Stimulated activated CD4-positive, alpha-beta T cell treated with anti-CD3 and anti-CD28 coated beads, TNF-alpha, amount 100 ng/mL, for 48 hours (primary cell): ENCODE measurements at regions not wholly inside any gene's neighbourhood (a gene's known extent, or its start where the extent isn't known, plus 50 kb on each side); places are given as distances from the start of the nearest gene placed in this dataset.

Source experiments
- DNase-seq, 3 donors: peaks; one replicate each; pipeline ENCODE4 v3.0.0-alpha.2; 2020; ENCODE audit warnings: low read depth in 3 of 3

- no peak for DNase-seq
Measured at GRCh38 chr10:24010436-24010970, 198.4 kb upstream of the KIAA1217 start.

GRCh38 chr10:24012249-24012803 is 196.6 kb upstream of the KIAA1217 start:
- DNase-seq: no peak

- no peak for DNase-seq
Measured at GRCh38 chr10:24027107-24027506, 181.8 kb upstream of the KIAA1217 start.

- no peak for DNase-seq
Measured at GRCh38 chr10:24034571-24034970, 174.4 kb upstream of the KIAA1217 start.

GRCh38 chr10:24035761-24036160 is 173.2 kb upstream of the KIAA1217 start:
- DNase-seq: no peak

GRCh38 chr10:24039315-24039714 is 169.6 kb upstream of the KIAA1217 start:
- no peak for DNase-seq

GRCh38 chr10:24039897-24040296 is 169.0 kb upstream of the KIAA1217 start:
- DNase-seq: no peak

GRCh38 chr10:24041034-24041433 is 167.9 kb upstream of the KIAA1217 start:
- DNase-seq: no peak

- DNase-seq: no peak
Measured at GRCh38 chr10:24041834-24042233, 167.1 kb upstream of the KIAA1217 start.

GRCh38 chr10:24042884-24043283 is 166.1 kb upstream of the KIAA1217 start:
- DNase-seq: no peak

GRCh38 chr10:24046060-24046459 is 162.9 kb upstream of the KIAA1217 start:
- DNase-seq: no peak

- no peak for DNase-seq
Measured at GRCh38 chr10:24047176-24047575, 161.8 kb upstream of the KIAA1217 start.

- DNase-seq: no peak
Measured at GRCh38 chr10:24054421-24054820, 154.5 kb upstream of the KIAA1217 start.

GRCh38 chr10:24080207-24080606 is 128.7 kb upstream of the KIAA1217 start:
- no peak for DNase-seq

GRCh38 chr10:24086296-24087086 is 122.4 kb upstream of the KIAA1217 start:
- no peak for DNase-seq

- DNase-seq: no peak
Measured at GRCh38 chr10:24091256-24091655, 117.7 kb upstream of the KIAA1217 start.

- no peak for DNase-seq
Measured at GRCh38 chr10:24096281-24096680, 112.7 kb upstream of the KIAA1217 start.

GRCh38 chr10:24097751-24098207 is 111.2 kb upstream of the KIAA1217 start:
- no peak for DNase-seq

- DNase-seq: no peak
Measured at GRCh38 chr10:24104895-24105294, 104.0 kb upstream of the KIAA1217 start.

GRCh38 chr10:24113901-24114300 is 95.0 kb upstream of the KIAA1217 start:
- DNase-seq: no peak

- DNase-seq: no peak
Measured at GRCh38 chr10:24114556-24114955, 94.4 kb upstream of the KIAA1217 start.

GRCh38 chr10:24115403-24115802 is 93.5 kb upstream of the KIAA1217 start:
- no peak for DNase-seq

GRCh38 chr10:24118246-24118645 is 90.7 kb upstream of the KIAA1217 start:
- no peak for DNase-seq
